Thyroid gland (tissue), 4 donors: ENCODE measurements at regions not wholly inside any gene's neighbourhood (a gene's known extent, or its start where the extent isn't known, plus 50 kb on each side); places are given as distances from the start of the nearest gene placed in this dataset.

ENCODE experiments used
- CTCF ChIP-seq, 6 experiments: fragments of 200-600 bp in 3 of 6; fragments of 450-650 bp in 3 of 6; sonication (generic) in 3 of 6; IDR thresholded peaks; one replicate each; pipeline ENCODE4 v1.5.1; 2016 to 2019; ENCODE audit warnings: antibody characterized with exemption in 6 of 6, mild to moderate bottlenecking in 2 of 6, inconsistent platforms in 1 of 6, moderate library complexity in 1 of 6
- POLR2A ChIP-seq, 2 donors: fragments of 450-650 bp; IDR thresholded peaks; one replicate each; pipeline ENCODE4 v1.6.1; 2017; ENCODE audit warnings: antibody characterized with exemption in 2 of 2, mild to moderate bottlenecking in 2 of 2, moderate library complexity in 1 of 2

- no peak for TF ChIP-seq CTCF (IDR thresholded peaks at IDR 0.05)
- TF ChIP-seq POLR2A (IDR thresholded peaks at IDR 0.05), result no peak
Measured at GRCh38 chr21:23217597-23217996, 2219.4 kb downstream of the NCAM2 start.
